M059J (cell line): ENCODE measurements at regions not wholly inside any gene's neighbourhood (a gene's known extent, or its start where the extent isn't known, plus 50 kb on each side); places are given as distances from the start of the nearest gene placed in this dataset.
A peak's percentile ranks its signal among the peaks of the same experiment; 100 is the strongest.

Experiments used
- DNase-seq: peaks from one replicate; pipeline ENCODE4 v3.0.0-alpha.2; 2012; ENCODE audit warnings: low read depth

DNA sequence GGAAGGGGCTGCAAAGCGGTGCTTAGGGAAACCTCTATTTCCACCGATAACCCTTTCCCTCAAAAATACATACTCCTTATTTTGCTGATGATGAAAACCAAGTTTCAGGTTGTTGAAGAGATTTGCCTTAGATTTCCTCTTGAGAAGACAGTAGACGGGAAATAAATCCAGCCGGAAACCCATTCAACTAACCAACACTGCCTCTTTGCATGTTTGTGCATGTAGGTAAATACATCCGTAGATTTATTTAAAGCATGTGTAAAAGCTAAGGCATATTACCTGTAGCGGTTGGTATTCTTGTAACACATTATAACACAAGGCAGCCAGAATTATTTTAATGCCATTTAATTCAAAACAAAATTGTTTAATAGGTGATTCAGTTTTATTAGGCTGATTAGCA is 136.3 kb upstream of the SLC22A23 start:
- no peak for DNase-seq

GRCh38 chr6:3592371-3592941 is 135.6 kb upstream of the SLC22A23 start:
- DNase-seq = peak; percentile 94

DNA sequence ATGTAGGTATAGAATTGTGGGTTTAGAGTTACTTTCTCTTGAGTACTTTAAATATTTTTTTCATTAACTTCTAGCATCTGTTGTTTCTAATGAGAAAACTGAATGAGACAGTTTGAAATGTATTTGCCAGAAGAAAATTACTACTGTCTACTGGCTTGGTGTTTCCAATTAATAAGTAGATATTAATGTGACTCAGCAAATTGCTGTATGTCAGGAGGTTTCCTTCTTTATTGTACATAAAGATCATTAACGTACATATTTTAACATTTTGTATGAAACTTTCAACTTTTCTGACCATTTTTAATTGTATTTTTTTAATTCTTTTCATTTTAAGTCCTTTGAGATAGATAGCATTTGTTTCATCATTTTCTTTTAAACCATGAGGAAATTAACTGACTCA is 135.1 kb upstream of the SLC22A23 start:
- DNase-seq = no peak

- no peak for DNase-seq
These were observed 130.8 kb upstream of the SLC22A23 start for GRCh38 chr6:3587660-3588059.

- DNase-seq = peak; percentile 74
These were observed 128.6 kb upstream of the SLC22A23 start for GRCh38 chr6:3585320-3585935.

GRCh38 chr6:3584606-3585005 is 127.8 kb upstream of the SLC22A23 start:
- peak; percentile 46 for DNase-seq

GRCh38 chr6:3581469-3581868 is 124.6 kb upstream of the SLC22A23 start:
- DNase-seq = no peak

GRCh38 chr6:3579652-3580175 is 122.9 kb upstream of the SLC22A23 start:
- DNase-seq = no peak

DNA sequence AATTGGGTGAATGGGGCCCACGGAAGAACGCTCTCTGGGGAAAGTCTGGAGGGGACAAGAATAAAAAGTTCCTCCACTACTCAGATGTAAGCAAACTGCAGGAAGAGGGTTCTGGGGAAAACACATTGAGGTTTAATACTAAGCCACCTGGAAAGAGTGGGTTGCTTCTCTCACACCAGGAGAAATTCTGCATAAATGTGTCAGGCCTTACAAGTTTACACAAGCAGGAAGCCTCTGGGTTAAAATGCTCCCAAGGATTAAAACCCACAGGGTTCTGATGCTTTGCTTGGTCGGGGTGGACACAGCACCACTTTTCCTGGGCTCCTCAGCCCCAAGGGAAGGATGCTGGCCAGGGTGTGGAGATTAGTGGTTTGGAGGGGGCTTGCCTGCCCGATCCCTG is 122.1 kb upstream of the SLC22A23 start:
- DNase-seq = no peak

DNA sequence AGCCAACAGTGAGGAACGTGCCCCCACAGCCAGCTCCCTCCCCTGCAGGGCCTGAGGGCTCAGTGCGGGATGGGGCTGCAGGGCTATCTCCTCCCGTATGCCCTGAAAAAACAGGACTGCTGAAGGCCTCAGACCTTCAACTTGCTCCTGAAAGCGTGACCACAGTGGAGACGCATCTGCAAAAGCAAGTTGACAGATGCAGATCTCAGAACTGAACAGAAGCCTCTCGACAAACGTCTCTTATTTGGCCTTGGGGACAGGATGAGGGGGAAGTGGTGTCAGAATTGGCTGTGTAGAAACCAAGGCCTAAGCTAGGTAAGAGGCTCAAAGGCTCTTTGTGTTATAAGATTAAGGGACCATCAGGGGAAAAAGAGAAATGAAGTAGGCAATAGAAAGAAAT is 120.7 kb upstream of the SLC22A23 start:
- DNase-seq = no peak

DNA sequence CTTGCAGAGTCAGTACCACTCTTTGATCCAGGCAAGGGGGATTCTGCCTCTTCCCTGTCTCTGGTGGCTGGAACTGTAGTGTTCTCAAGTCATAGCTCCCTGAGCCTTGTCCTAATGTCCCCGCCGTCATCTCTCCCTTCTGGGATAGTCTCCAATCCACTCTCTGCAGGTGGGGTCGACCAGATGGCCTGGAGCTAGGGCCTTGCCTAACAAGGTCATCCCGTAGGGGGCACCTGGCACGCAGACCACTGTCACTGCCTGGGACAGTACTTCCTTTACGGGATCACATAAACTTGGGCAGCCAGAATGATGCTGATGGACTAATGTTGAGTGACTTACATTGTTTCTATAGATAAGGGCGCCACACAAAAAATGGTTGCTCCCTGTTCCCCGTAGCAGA is 118.9 kb upstream of the SLC22A23 start:
- DNase-seq = no peak

DNA sequence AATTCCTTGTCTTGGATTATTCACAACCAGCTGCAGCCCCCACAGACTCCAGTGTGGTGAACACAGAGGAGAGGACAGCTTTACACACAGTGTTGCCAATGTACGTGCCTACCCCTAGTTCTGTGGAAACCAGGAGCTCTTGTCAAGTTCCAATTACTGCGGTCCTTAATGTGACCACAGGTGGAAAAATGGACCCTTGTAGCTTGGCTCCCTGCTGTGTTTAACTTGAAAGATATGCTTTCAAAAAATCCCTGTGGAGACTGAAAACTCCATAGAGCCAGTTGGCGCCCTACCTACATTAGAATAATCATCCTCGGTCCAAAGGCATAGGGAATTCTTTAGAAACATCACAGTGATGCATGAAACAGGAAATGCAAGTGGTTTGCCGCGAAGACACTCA is 118.3 kb upstream of the SLC22A23 start:
- peak; percentile 24 for DNase-seq

GRCh38 chr6:3573670-3574069 is 116.8 kb upstream of the SLC22A23 start:
- no peak for DNase-seq

DNA sequence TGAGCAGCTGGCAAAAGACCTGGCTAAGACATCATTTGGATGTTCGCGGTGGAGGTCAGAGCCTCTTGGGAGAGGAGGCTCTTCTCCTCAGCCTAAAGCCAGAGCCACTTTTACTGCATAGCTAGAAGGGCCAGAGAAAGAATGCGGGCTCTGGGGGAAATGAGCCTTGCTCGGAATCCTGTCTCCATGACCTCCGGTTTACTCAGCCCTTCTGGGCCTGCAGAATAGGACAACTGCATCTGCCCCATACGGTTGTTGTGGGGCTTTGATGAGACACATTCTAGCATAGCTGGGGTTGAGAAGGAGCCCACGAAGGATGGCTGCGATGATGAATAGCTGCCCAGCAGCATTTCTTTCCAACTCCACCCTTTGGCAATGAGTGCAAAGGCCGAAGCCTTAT is 115.0 kb upstream of the SLC22A23 start:
- no peak for DNase-seq

DNA sequence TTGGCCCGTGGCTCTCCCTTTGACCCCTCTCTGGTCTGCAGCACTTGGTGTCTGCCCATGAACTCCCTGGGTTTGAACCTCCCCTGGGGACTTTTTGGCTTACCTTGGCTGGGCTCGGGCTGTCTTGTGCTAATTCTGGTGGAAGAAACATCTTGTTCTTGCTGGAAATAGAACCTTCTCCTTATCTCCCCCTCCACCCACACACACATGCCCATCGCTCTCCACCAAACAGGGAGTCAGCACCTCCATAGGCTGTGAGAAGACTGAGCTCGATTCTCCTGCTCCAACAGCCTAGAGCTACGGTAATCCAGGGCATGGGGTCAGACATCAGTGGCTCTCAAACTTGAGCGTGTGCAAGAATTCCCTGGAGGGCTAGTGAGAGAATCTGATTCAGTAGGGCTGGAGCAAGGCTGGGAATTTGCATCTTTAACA is 114.4 kb upstream of the SLC22A23 start:
- no peak for DNase-seq

DNA sequence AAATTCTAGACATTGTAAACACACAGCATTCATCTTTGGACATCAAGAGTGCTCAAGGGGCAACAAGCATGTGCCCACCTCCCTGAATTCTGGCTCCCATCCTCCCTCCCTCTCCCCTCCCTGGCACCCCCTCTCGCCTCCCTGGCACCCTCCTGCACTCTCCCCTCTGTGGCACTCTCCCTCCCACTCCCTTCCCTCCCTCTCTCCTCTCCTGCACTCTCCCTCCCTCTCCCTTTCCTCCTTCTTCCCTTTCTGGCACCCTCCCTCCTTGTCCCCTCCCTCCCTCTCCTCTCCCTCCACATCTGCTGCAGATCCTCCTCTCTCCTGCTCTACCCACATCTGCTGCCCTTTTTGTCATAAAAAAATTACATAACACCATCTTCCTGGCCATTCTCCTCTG is 113.0 kb upstream of the SLC22A23 start:
- DNase-seq = no peak

GRCh38 chr6:3568396-3569082 is 111.7 kb upstream of the SLC22A23 start:
- peak; percentile 62 for DNase-seq

DNA sequence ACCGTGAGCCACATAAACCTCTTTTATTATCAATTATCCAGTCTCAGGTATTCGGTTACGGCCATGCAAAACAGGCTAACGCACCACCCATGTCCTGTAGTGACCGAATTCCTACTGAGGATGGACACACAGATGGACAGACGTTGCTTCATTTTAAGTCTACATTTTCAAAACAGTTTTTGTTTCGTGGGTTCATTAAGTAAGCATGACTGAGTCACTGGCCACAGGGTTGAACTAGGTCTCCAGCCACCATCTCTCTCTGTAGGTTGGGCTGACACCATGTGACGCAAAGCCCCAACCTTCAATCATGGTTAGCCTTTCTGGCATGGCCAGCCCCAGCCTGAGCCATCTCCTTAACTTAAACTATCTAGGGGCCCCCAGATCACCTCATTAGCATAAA is 110.0 kb upstream of the SLC22A23 start:
- DNase-seq = peak; percentile 73

DNA sequence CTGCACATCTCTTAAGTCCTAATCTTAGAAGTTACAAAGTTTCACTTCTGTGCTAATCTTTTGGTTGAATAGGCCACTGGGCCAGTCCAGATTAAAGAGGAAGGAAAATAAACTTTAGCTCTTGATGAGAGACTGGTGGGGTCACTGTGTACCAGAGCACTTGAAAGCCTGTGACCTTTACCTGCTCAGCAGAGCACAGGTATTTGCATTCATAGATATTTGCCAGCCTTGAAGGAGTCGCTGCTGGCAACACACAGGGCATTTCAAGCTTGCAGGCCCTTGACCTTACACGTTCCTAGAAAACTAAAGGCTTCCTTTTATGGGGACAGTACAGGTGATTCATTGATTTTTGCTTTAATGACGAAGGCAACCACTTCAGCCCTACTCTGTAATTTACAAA is 108.4 kb upstream of the SLC22A23 start:
- no peak for DNase-seq

DNA sequence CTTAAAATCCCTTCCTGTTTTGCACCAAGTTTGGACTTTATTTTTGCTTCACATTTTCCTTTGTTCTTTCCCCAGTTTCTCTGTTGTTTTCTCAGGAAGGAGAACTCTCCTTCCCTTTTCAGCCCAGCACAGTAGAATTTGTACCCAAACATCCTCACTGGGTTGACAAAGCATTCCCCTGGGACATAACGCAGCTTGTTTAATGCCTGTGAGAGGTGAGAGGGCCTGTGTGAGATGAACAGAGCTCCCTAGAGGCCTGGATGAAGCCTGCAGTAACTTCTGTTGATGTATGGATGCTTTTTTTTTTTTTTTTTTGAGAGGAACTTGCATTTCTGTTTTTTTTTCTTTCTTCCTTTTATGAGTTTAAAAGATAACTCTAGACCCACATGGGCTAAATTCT is 104.9 kb upstream of the SLC22A23 start:
- DNase-seq = no peak

GRCh38 chr6:3560211-3560610 is 103.4 kb upstream of the SLC22A23 start:
- DNase-seq = no peak

GRCh38 chr6:3559561-3559960 is 102.7 kb upstream of the SLC22A23 start:
- DNase-seq = no peak

- DNase-seq = no peak
These were observed 100.5 kb upstream of the SLC22A23 start for GRCh38 chr6:3557336-3557735.
